Suppressor macrophage (primary cell): ENCODE measurements at regions not wholly inside any gene's neighbourhood (a gene's known extent, or its start where the extent isn't known, plus 50 kb on each side); places are given as distances from the start of the nearest gene placed in this dataset.
"Not testable (repeated sequence)": the region's sequence is repeated elsewhere in the genome, so short reads cannot be mapped to it uniquely, and the experiment has no call there.

ENCODE experiments used
- DNase-seq, 4 experiments: peaks; one replicate each; pipeline ENCODE4 v3.0.0-alpha.2; 2020 to 2022

DNA sequence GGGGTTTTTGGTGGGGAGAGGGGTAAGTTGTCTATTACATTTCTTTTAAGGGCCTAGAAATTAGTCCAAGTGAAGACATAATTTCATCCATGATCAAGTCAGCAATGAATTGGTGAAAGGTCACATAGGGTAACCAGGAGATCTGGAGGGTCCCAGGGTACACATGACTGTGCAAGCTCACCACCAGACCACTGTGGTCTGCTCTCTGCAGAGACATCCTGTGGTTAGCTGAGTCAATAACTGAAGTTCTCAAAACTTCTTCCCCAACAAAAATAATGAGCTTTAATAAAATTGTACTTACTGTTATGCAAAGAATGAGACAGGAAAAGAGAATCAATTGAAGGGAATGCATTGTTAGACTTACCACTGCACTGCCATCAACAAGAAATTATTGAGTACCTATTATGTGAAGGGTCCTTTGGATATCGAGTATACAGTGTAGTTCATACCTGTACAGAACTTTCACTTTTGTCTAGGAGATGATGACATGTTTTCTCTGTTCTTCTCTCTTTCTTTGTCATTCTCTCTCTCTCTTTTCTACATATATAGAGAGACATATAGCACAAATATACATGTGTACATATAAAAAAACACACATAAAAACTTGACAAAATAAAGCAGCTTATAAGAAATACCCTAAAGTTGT is 209.8 kb downstream of the GJA1 start:
- peak in 3 of 4 experiments; percentile 11 to 29 (median 25) for DNase-seq

DNA sequence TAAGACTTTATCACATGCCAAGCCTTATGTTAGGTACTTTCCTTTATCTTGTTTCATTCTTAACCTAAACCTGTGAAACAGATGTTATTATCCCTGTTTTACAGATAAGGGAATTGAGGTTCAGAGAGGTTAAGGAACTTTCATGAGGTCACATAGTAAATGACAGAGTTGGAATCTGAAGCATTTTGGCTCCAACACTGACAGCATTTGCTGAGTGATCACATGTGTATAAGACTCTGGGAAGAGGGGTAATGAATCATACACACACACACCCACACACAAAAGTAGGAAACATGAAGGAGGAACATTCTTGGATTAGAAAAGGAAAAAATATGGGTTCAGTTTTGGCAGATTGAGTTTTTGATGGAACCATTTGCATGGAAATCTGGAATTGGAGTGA is 212.5 kb downstream of the GJA1 start:
- peak; percentile 18 to 50 (median 36) for DNase-seq

DNA sequence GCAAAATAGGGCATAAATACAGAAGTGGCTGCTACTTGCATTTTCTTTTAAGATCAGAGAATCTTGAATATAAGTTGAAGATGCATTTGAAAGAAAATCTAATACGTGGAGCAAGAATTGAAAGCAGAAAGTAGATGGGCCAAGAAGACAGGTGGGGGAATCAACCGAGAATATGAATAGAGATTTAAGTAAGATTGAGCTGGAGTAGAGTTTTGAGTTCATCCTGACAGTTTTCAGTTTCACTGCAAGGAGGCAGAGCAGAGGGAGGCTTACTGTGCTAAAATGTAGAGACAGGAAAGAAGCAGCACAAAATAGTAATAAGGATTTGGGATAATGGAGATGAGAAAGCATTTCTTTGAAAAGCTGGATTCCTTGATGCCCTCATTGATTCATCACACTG is 214.5 kb downstream of the GJA1 start:
- no peak for DNase-seq

DNA sequence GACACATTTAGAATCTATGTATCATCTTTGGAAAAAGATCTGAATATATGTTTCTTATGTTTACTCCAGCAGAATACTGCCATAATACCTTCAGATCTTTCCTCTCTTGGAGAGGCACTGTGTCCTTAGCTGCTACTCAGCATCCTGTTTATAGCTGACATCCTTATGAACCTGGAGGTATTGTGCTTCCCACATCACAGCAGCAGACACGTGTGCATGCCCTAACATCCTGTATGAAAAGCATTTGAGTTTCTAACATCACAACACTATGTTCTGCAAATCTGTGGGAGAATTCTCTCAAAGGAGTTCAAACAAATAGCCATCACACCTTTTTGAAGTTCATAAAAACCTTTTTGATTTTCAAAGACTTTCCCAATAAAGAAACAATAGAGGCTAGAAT is 216.0 kb downstream of the GJA1 start:
- peak in 2 of 4 experiments; percentile 12 to 21 for DNase-seq

DNA sequence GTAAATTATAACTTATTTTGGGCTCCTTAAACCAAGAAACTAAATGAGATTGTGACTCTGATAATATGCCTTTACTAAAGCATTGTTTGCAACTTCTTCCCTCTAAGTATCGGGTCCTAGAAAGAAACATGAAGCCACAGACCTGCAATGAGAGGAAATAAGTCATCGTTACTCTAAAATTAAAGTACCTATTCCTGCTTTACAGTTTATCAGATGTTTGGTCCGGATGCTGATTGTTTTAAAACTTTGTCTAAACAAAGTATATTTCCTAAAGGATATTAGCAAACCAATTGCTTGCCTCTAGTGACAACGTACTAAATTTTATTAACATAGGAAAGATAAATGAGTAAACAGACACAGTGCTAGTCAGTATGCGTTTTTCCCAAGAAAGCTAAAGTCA is 216.8 kb downstream of the GJA1 start:
- DNase-seq = peak in 1 of 4 experiments; percentile 5

DNA sequence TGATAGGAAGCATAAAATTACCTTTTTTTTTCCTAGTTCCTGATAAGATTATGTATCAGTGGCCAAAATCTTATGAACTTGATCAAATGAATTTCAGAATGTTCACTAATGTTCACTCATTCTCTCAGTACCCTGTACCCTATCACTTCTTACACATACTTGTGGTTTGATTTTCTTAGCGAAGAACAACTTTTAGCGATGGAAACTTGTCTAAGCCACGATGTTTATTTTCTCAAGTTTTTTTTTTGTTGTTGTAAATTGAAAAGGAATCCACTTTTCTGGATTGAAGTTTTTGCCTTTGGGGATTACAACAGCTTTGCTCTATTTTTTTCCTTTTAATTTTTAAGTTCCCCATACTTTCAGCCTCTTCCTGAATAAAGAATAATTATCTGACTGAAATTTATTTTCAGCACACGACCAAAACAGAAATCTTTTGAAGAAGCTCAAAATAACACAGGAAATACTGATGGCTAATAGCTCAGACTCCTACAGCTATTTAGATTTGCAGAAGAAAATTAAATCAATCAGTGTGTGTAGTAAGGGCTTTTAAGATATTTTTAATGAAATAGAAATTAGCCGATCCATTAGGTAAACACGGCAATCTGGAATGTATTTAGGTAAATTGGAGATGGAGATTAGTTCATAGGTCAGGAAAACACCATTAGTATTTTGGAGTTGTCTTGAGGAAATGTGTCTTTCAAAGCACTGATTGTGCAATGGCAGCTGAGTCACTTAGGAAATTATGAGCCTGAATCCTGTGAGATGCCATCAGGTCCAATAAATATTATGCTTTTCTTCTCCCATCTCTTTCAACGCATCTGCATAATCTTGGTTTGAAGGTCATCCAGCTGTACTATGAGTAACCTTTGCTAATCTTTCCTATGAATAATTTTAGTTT is 217.5 kb downstream of the GJA1 start:
- DNase-seq = peak; percentile 64 to 81 (median 73)

DNA sequence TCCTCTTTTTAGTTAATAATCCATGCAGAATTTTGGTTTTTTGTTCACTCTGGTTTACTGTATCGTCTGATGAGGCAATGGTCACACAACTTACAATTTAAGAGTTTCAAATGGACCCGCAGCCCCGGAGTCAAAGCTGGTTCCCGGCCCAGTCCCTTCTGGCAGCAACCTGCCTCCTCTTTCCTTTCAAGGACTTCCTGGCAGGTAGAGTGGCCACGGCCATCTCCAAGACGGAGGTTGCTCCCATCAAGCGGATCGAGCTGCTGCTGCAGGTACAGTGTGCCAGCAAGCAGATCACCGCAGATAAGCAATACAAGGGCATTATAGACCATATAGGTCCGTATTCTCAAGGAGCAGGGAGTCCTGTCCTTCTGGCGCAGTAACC is 218.2 kb downstream of the GJA1 start:
- no peak for DNase-seq

DNA sequence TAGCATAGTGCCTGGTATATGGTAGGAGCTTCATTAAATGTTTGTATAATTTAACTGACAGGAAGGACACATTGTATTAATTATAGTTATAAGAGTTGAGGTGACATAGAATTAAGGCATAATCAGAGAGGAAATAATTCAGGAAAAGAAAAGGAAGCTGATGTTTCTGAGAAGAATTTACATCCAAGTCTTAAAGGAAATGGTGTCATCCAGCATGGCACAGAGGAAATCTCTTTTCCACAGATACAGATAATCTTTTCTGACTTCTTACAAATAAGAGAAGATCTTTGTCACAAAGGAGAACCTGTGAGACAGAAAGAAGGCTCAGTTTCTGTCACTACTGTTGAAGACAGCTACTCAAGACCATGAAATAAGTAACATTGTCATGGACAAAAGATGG is 222.5 kb downstream of the GJA1 start:
- DNase-seq = no peak

DNA sequence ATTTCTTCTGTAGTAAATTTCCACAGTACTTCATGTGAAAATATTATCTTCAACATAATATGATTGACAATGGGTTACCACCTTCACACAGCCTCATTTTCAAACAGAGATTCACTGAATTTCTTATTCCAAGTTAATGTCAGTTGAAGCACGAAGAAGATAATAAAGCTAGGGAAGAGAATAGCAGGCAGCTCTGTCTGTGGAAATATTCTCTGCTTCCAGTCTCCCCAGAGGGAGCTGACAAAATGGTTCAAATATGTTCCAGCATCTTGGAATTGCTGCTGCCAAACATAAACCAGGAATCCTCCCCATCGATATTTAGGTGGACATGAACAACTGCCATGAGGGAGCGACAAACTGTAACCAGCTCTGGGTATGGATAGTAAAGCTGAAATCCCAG is 224.8 kb downstream of the GJA1 start:
- DNase-seq = no peak

DNA sequence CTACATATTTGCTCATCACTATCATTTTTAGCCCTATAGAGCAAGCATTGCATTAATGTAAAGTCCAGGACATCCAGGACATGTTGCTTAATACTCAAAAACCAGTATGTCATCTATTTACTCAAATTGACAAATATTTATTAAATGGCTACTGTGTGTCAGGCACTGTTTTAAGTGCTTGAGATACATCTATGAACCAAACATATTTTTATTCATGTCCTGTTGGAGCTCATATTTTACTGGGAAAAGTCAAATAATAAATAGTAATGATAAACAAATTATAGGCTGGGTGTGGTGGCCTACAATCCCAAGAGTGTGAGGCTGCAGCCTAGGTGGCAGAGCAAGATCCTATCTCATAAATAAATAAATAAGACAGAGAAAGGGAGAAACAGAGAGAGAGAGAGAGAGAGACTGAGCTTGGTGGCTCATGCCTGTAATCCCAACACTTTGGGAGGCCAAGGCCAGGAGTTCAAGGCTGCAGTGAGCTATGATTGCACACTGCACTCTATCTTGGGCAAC is 227.9 kb downstream of the GJA1 start:
- DNase-seq = no peak

DNA sequence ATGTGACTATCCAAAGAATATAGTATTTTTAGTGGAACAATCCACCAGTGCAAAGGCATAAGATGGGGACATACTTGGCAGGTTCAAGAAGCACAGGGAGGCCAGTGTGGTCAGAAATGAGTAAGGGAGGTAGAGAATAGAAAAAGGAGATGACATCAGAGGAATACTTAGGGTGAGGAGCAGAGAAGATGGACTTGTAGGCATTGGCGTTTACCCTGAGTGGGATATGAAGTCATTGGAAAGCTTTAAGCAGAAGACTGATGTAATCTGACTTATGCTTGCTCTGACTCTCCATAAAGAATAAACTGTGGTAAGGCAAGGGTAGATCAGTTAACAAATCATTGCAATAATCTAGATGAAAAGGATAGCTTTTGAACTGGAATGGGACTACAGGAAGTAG is 228.7 kb downstream of the GJA1 start:
- DNase-seq = peak in 1 of 4 experiments; percentile 3

DNA sequence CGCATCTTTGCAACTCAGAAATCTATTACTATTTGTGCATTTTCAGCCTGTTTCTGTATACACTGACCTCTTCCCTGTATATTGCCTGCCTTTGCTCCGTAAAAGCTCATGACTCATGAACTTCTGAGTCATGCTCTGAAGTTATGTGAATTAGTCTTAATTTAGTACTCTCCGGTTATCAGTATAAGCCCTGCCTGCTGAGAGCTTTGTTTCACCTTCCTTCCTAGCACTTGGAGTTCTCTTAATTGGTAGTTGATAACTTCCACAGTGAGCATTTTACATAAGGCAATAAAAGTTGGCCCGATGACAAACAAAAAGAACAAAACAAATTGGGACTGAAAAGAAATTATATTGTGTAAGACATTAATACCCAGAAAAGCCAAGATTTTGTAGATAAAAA is 231.4 kb downstream of the GJA1 start:
- DNase-seq = peak; percentile 29 to 64 (median 48)

DNA sequence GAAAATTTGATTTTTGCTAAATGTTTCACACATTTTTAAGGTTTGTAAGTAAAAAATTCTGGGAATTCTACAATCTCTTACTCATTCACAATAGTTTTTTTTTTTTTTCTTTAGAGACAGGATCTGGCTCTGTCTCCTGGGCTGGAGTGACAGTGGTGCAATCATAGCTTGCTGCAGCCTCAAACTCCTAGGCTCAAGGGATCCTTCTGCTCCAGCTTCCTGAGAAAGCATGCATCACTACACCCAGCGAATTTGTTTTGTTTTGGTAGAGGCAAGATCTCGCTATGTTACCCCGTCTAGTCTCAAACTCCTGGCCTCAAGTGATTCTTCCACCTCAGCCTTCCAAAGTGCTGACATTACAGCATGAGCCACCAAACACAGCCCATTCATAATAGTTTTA is 232.8 kb downstream of the GJA1 start:
- DNase-seq = no peak

DNA sequence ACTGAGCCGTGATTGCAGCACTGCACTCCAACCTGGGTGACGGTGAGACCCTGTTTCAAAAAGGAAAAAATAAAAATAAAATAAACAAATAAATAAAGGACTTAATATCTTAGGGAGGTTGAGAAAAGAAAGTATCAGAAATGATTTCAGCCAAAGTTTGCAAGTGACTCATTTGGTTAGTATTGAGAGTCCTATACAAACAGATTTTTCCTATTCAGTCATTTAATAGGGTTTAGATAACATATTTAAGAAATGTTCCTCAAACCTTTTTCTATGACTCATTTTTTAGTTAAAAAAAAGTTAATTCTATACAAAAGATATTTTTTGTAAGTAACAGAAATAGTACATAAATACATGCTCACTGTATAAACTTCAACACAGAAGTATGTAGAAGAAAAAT is 235.1 kb downstream of the GJA1 start:
- DNase-seq = no peak

DNA sequence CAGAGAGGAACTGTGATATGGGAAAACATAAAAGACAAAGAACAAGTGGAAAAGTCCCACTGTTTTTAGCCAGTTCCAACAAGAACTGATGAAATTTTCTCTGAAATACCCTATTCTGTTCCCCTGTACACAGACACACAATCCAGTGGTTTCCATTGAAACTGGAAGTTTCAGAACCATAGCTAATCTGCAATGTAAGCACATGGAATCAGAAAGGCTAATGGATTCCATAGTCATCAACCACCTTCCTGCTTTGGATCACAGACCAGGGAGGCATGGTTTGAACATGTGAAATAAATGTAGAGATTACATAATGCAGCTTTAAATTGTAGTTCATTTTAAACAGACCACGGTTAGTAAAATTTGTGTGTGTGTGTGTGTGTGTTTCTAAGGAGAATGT is 242.1 kb downstream of the GJA1 start:
- no peak for DNase-seq

DNA sequence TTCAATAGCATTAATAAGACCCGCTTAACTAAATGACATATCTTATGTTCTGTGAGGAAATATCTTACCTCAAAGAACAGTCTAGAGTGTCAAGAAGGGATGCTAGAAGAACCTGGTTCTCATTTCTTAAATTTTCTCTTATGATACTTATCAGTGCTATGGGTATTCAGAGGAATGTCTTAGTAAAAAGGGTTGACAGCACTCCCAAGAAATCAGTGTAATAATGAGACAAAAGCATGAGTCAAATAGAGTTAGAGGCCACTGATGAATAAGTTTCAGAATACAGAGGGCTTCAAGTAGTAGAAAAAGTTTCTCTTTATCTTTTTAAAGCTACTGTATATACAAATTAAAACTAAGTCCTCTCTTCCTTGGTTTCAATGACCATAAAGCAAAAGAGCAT is 242.8 kb downstream of the GJA1 start:
- no peak for DNase-seq

DNA sequence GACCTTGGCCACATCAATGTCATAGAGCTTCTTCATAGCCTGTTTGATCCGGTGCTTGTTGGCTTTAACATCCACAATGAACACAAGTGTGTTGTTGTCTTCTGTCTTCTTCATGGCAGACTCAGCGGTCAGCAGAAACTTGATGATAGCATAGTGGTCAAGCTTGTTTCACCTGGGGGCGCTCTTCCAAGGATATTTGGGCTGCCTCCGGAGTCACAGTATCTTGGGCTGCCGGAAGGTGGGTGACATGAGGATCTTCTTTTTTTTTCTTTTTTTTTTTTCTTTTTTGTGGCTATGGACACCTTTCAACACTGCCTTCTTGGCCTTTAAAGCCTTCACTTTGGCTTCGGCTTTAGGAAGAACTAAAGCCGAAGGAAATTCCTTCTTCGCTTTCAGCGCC is 244.6 kb downstream of the GJA1 start:
- DNase-seq = no peak

DNA sequence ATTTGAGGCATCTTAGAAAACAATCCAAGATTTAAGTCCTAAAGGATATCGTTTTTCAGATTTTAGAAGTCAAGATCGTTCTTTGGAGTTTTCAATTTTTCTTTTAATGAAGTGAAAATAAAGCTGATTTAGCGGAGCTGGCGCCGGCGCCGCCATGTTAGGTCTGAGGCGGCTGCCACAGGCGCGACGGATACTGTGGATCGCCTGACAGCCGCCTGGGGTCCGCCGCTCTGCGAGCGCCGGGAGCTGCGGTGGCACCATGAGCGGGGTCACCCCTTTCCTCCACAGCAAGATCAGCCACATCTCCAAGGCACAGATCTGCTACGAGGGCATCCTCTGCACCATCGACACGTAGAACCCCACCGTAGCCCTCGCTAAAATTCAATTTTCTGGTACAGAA is 247.2 kb downstream of the GJA1 start:
- no peak for DNase-seq

DNA sequence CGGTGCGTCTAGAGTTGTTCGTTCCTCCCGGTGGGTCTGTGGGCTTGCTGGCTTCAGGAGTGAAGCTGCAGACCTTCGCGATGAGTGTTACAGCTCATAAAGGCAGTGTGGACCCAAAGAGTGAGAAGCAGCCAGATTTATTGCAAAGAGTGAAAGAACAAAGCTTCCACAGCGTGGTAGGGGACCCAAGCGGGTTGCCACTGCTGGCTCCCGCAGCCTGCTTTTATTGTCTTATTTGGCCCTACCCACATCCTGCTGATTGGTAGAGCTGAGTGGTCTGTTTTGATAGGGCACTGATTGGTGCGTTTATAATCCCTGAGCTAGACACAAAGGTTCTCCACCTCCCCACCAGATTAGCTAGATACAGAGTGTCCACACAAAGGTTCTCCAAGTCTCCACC is 250.4 kb downstream of the GJA1 start:
- DNase-seq = not testable (repeated sequence)

DNA sequence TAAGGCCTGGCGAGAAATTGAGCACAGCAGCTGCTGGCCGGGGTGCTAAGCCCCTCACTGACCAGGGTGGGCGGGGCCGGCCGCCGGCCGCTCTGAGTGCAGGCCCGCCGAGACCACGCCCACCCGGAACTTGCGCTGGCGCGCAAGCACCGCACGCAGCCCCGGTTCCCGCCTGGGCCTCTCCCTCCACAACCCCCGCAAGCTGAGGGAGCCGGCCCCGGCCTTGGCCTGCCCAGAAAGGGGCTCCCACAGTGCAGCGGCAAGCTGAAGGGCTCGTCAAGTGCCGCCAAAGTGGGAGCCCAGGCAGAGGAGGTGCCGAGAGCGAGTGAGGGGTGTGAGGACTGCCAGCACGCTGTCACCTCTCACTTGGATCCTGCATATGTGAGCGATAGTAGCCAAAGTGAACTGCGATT is 251.2 kb downstream of the GJA1 start:
- DNase-seq = no peak

DNA sequence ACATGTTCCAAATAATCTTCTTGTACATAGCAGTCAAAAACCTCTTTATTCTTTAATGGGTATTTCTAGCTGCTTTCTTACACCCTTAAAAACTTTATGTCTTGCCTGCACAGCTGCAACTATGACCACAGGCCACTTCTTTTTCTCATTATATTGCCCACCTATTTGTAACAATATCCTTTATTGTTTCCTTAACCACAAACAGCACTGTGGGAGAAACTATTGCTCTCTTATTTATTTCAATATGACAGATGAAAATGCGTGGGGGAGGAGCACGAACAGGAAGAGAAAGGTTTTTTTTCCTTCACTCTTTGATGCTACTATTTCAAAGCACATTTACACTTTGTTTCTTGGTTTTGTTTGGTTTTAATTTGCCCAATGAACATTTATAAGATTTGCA is 253.5 kb downstream of the GJA1 start:
- no peak for DNase-seq

DNA sequence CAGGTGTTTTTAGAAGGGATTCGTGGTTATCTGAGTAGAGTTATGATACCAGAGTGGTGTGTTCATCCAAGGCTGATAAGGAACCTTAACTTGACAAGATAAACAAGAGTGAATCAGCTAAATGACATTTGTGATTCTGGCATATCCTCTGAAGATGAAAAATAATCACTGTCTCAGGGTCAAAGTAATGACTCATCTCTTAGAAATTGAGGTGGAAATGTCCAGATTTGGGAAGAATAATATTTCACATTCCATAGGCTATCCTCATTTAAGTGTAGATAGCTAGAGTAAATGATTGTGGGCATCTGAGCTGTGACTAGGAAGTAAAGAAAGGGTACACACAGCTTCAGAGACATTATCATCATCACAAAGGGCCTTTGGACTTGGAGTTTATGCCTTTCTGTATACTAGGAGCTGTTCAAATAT is 255.7 kb downstream of the GJA1 start:
- DNase-seq = no peak

DNA sequence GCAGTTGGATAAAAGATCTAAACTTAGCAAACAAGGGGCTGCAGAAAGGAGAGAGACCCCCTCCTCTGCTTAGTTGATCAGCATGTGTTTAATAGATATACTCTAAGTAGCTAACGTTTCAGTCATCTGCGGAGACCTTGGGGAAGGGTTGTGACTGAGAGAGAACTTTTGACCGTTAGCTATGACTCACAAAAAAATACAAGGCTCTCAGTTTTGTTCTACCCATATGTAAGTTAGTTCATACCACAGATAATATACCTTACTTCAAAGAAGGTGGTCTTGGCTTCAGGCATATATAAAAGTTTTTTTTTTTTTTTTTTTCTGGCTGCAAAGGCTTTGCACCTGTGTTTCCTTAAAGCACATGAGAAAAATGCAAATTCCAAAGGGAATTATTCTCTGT is 258.9 kb downstream of the GJA1 start:
- DNase-seq = no peak

DNA sequence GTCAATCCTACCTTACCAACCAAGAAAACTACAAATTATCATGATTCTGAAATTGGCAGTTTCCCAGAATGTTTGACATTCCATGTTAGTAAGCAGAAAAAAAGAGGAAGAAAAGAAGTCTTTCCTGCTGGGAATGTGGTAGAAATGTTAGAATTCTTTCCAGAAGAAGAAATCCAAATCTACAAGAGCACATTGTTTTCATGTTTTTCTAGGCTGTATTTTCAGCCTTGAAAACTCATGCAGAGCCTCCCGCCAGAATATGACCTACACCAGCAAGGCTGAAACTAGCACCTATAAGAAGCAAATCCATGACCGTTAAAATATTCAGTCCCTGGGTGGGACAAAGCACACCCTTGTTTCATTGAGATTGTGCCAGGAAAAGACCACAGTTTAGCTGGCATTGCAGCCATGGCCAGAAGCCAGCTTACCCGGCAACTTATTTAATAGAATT is 259.4 kb downstream of the GJA1 start:
- DNase-seq = no peak
